AG09319 (cell line): ENCODE measurements at regions not wholly inside any gene's neighbourhood (a gene's known extent, or its start where the extent isn't known, plus 50 kb on each side); places are given as distances from the start of the nearest gene placed in this dataset.

Source experiments
- DNase-seq: peaks from one replicate; pipeline ENCODE4 v3.0.0-alpha.2; 2010; ENCODE audit warnings: low read depth; ENCODE audit errors: extremely low read depth
- CTCF ChIP-seq: IDR thresholded peaks from 2 replicates; pipeline ENCODE4 v1.5.1; 2011; ENCODE audit warnings: low read depth, mild to moderate bottlenecking, inconsistent platforms, low read length, moderate library complexity

- DNase-seq: no peak
- no peak for TF ChIP-seq CTCF
Observed at GRCh38 chr20:47866480-47866879, 81.2 kb upstream of the SULF2 start.

GRCh38 chr20:47865912-47866311, 80.6 kb upstream of the SULF2 start:
- TF ChIP-seq CTCF: no peak
- no peak for DNase-seq

GRCh38 chr20:47865451-47865850, 80.2 kb upstream of the SULF2 start:
- no peak for TF ChIP-seq CTCF
- no peak for DNase-seq

- DNase-seq: no peak
- no peak for TF ChIP-seq CTCF
Observed at GRCh38 chr20:47863981-47864380, 78.7 kb upstream of the SULF2 start.

GRCh38 chr20:47863315-47863965, 78.2 kb upstream of the SULF2 start:
- no peak for DNase-seq
- no peak for TF ChIP-seq CTCF

- no peak for TF ChIP-seq CTCF
- no peak for DNase-seq
Observed at GRCh38 chr20:47862574-47863240, 77.4 kb upstream of the SULF2 start.

- no peak for TF ChIP-seq CTCF
- DNase-seq: no peak
Observed at GRCh38 chr20:47861116-47861515, 75.8 kb upstream of the SULF2 start.
